ENCODE measurements at regions not wholly inside any gene's neighbourhood (a gene's known extent, or its start where the extent isn't known, plus 50 kb on each side); places are given as distances from the start of the nearest gene placed in this dataset.
"Not testable (repeated sequence)": the region's sequence is repeated elsewhere in the genome, so short reads cannot be mapped to it uniquely, and the experiment has no call there.

DNA sequence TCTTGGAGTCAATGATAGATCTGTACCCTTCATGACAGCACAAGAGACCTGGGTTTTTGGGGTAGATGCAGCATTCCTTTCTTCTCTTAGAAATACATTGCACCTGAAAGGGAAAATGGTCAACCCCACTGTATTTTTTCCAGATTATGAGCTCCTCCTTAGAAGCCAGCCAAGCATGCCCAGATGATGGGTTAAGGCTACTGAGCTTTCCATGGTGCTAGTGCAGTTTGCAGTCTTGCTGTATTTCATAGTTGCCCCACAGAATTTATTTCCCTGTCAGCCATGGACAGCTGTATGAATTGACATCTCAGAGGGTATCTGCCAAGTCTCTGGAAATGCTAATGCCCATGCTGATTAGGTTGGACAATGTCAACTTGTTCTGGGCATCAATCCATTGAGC, 73.7 kb upstream of the H2AZ1 start:
- DNase-seq = no peak

- no peak for DNase-seq
Observed at GRCh38 chr4:100022792-100023222, 72.7 kb upstream of the H2AZ1 start.

GRCh38 chr4:100019821-100020220, 69.7 kb upstream of the H2AZ1 start:
- DNase-seq = no peak

DNA sequence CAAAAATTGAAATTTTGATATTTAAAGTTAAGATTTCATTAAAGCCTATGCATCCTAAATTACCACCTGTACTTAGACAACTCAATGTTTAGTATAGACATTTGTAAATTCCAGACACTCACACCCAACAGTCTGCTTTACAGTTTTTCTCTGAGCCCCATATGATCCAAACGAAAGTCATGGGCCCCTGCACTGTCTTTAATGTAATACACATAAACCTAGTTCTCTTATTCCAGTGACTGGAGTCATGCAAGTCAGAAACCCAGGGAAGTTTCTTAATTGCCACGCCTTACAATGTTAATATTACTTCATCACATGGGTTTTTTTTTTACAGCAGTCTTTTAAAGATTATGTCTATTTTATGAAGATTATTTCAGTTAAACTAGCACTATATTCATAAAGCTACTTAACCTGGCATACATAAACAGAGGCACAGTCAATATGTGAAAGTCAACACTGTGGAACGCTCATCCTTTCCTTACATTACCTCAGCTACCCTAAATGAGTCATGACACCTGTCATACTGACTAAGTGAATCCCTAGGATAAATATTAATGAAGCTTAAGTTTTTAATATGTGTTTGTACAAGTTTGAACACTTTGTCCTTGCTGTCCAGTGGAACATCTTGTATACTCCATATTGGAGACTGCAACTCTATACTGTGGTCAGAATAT, 67.7 kb upstream of the H2AZ1 start:
- DNase-seq = no peak

DNA sequence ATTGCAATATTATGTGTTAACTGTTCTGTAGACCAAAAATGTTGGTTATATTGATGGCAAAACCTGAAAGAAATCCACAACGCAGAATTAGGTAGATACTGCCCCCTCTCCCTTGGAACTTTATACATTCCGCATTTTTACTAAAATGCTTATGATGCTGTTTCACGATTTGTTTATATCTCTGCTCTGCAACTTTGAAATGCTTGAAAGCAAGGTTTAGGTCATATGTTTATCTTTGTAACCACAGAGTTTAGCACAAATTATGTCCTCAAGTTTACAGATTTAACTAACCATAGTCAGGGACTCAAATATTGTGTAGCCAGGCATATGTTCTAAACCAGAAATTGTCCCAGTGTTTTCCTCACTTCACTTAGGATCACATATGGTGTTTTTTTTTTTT, 66.1 kb upstream of the H2AZ1 start:
- no peak for DNase-seq

DNA sequence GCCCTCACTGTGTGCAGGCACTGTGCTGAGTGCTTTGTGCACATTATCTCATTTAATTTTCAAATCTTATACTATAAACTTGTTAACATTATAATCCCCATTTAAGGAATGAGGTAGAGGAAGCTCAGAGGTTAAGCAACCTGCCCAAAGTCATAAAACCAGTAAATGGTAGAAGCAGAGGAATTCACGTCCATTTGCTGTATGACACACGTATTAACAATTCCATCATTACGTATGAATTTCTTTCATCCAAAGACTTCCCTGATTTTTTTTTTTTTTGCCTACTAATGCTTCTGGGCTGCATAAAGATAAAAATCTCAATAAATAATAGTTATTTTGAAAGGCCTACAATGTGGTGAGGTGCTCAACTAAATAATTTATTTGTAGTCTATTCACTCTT, 64.5 kb upstream of the H2AZ1 start:
- DNase-seq = no peak

GRCh38 chr4:100009490-100009889, 59.4 kb upstream of the H2AZ1 start:
- DNase-seq = no peak

DNA sequence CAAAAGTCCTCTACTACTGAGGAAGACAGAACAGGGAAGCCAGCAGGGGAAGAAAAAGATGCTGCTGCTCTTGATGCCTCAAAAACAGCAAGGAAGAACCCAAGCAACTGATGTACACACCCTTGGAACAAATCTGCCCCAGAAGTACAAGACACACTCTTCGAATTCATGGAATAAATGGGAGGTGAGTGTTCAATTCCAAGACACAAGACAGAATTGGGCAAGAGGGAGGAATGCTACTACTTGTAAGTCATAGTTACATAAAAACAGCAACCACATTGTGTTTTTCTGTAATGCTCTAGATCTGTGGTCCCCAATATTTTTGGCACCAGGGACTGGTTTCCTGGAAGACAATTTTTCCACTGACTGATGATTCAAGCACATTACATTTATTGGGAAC, 58.0 kb upstream of the H2AZ1 start:
- no peak for DNase-seq

DNA sequence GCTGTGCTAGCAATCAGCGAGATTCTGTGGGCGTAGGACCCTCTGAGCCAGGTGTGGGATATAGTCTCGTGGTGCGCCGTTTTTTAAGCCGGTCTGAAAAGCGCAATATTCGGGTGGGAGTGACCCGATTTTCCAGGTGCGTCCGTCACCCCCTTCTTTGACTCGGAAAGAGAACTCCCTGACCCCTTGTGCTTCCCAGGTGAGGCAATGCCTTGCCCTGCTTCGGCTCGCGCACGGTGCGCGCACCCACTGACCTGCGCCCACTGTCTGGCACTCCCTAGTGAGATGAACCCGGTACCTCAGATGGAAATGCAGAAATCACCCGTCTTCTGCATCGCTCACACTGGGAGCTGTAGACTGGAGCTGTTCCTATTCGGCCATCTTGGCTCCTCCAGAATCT, 56.1 kb upstream of the H2AZ1 start:
- not testable (repeated sequence) for DNase-seq
